Breast epithelium (tissue), 3 donors: ENCODE measurements at regions not wholly inside any gene's neighbourhood (a gene's known extent, or its start where the extent isn't known, plus 50 kb on each side); places are given as distances from the start of the nearest gene placed in this dataset.

Experiments
- CTCF ChIP-seq, 3 donors: fragments of 450-650 bp; IDR thresholded peaks; one replicate each; pipeline ENCODE4 v1.5.1; 2016 to 2017; ENCODE audit warnings: antibody characterized with exemption in 3 of 3, mild to moderate bottlenecking in 3 of 3, moderate library complexity in 3 of 3
- POLR2A ChIP-seq: fragments of 450-650 bp; IDR thresholded peaks from one replicate; pipeline ENCODE4 v1.6.1; 2016; ENCODE audit warnings: antibody characterized with exemption, mild to moderate bottlenecking, moderate library complexity
- POLR2AphosphoS5 ChIP-seq, 3 donors: sonication (generic); formaldehyde crosslinking; IDR thresholded peaks; one replicate each; pipeline ENCODE4 v1.6.1; 2017; ENCODE audit warnings: antibody characterized with exemption in 3 of 3

GRCh38 chr2:203603456-203604389 is 68.6 kb upstream of the RAPH1 start:
- no peak for TF ChIP-seq CTCF (IDR thresholded peaks at IDR 0.05)
- TF ChIP-seq POLR2A, result no peak
- no peak for TF ChIP-seq POLR2AphosphoS5 (IDR thresholded peaks at IDR 0.05)
